ENCODE measurements at regions not wholly inside any gene's neighbourhood (a gene's known extent, or its start where the extent isn't known, plus 50 kb on each side); places are given as distances from the start of the nearest gene placed in this dataset.

- no peak for TF ChIP-seq POLR2A (IDR thresholded peaks at IDR 0.05; ENCODE audit: low read length)
- no peak for TF ChIP-seq GATA1 (IDR thresholded peaks at IDR 0.05; ENCODE audit: low read depth, low read length)
Measured at GRCh38 chr13:26950968-26951367, 190.4 kb upstream of the GPR12 start.

All from erythroblast (primary cell).